ENCODE measurements at regions not wholly inside any gene's neighbourhood (a gene's known extent, or its start where the extent isn't known, plus 50 kb on each side); places are given as distances from the start of the nearest gene placed in this dataset.

GRCh38 chr2:194015751-194016150, 1641.3 kb upstream of the SLC39A10 start:
- no peak for DNase-seq

GRCh38 chr2:194014639-194015038, 1642.4 kb upstream of the SLC39A10 start:
- no peak for DNase-seq

- no peak for DNase-seq
Observed at GRCh38 chr2:194004590-194005206, 1652.3 kb upstream of the SLC39A10 start.

GRCh38 chr2:194003911-194004310, 1653.1 kb upstream of the SLC39A10 start:
- no peak for DNase-seq

GRCh38 chr2:194002699-194003368, 1654.2 kb upstream of the SLC39A10 start:
- DNase-seq: no peak

- no peak for DNase-seq
Observed at GRCh38 chr2:193990868-193991267, 1666.2 kb upstream of the SLC39A10 start.

GRCh38 chr2:193989645-193990044, 1667.4 kb upstream of the SLC39A10 start:
- DNase-seq: no peak

GRCh38 chr2:193988784-193989183, 1668.2 kb upstream of the SLC39A10 start:
- DNase-seq: no peak

GRCh38 chr2:193985272-193985671, 1671.8 kb upstream of the SLC39A10 start:
- no peak for DNase-seq

- no peak for DNase-seq
Observed at GRCh38 chr2:193980599-193980998, 1676.4 kb upstream of the SLC39A10 start.

GRCh38 chr2:193973781-193974180, 1683.2 kb upstream of the SLC39A10 start:
- DNase-seq: no peak

GRCh38 chr2:193966590-193966989, 1690.4 kb upstream of the SLC39A10 start:
- no peak for DNase-seq

- no peak for DNase-seq
Observed at GRCh38 chr2:193965263-193965662, 1691.8 kb upstream of the SLC39A10 start.

- no peak for DNase-seq
Observed at GRCh38 chr2:193963472-193964119, 1693.4 kb upstream of the SLC39A10 start.

GRCh38 chr2:193946806-193947205, 1710.2 kb upstream of the SLC39A10 start:
- DNase-seq: no peak

- no peak for DNase-seq
Observed at GRCh38 chr2:193943406-193943960, 1713.5 kb upstream of the SLC39A10 start.

- DNase-seq: no peak
Observed at GRCh38 chr2:193935114-193935513, 1721.9 kb upstream of the SLC39A10 start.

GRCh38 chr2:193929131-193929530, 1727.9 kb upstream of the SLC39A10 start:
- DNase-seq: no peak

GRCh38 chr2:193907561-193907960, 1712.8 kb upstream of the TMEFF2 start:
- no peak for DNase-seq

GRCh38 chr2:193900292-193900691, 1705.6 kb upstream of the TMEFF2 start:
- no peak for DNase-seq

- no peak for DNase-seq
Observed at GRCh38 chr2:193895226-193895625, 1700.5 kb upstream of the TMEFF2 start.

- DNase-seq: no peak
Observed at GRCh38 chr2:193894081-193894480, 1699.3 kb upstream of the TMEFF2 start.

- DNase-seq: no peak
Observed at GRCh38 chr2:193891023-193891422, 1696.3 kb upstream of the TMEFF2 start.

- DNase-seq: no peak
Observed at GRCh38 chr2:193885419-193885818, 1690.7 kb upstream of the TMEFF2 start.
